GM23248 (cell line): ENCODE measurements at regions not wholly inside any gene's neighbourhood (a gene's known extent, or its start where the extent isn't known, plus 50 kb on each side); places are given as distances from the start of the nearest gene placed in this dataset.

Experiments
- DNase-seq: peaks from one replicate; pipeline ENCODE4 v3.0.0-alpha.2; 2015
- H2AFZ ChIP-seq: fragments of 200-600 bp; sonication (generic); 2 replicates; pipeline ENCODE4 v1.6.1; 2016; ENCODE audit warnings: antibody characterized with exemption
- H3F3A ChIP-seq: fragments of 200-600 bp; sonication (generic); 2 replicates; pipeline ENCODE4 v1.6.1; 2016; ENCODE audit warnings: mild to moderate bottlenecking, antibody characterized with exemption, mixed run types; ENCODE audit not compliant: insufficient read depth
- H3K27ac ChIP-seq: fragments of 200-600 bp; sonication (generic); 2 replicates; pipeline ENCODE4 v1.5.1; 2016; ENCODE audit warnings: mild to moderate bottlenecking
- H3K27me3 ChIP-seq: fragments of 200-600 bp; sonication (generic); replicated peaks from 2 replicates; pipeline ENCODE4 v1.6.1; 2016; ENCODE audit warnings: mild to moderate bottlenecking; ENCODE audit not compliant: insufficient read depth
- H3K36me3 ChIP-seq: fragments of 200-600 bp; sonication (generic); 2 replicates; pipeline ENCODE4 v1.6.1; 2016; ENCODE audit warnings: low read depth, mild to moderate bottlenecking
- H3K4me1 ChIP-seq: fragments of 200-600 bp; sonication (generic); 2 replicates; pipeline ENCODE4 v1.6.1; 2016; ENCODE audit warnings: mild to moderate bottlenecking; ENCODE audit not compliant: insufficient read depth
- H3K4me2 ChIP-seq: fragments of 200-600 bp; sonication (generic); one replicate; pipeline ENCODE4 v1.6.1; 2016; ENCODE audit warnings: mild to moderate bottlenecking; ENCODE audit not compliant: unreplicated experiment
- H3K4me3 ChIP-seq: fragments of 200-600 bp; sonication (generic); 2 replicates; pipeline ENCODE4 v1.5.1; 2016; ENCODE audit warnings: mild to moderate bottlenecking
- H3K79me2 ChIP-seq: fragments of 200-600 bp; sonication (generic); 2 replicates; pipeline ENCODE4 v1.6.1; 2016; ENCODE audit warnings: mild to moderate bottlenecking; ENCODE audit not compliant: insufficient read depth
- H3K9ac ChIP-seq: fragments of 200-600 bp; sonication (generic); 2 replicates; pipeline ENCODE4 v1.6.1; 2016; ENCODE audit warnings: mild to moderate bottlenecking
- H3K9me2 ChIP-seq: fragments of 200-600 bp; sonication (generic); 2 replicates; pipeline ENCODE4 v1.6.1; 2016; ENCODE audit warnings: mixed run types, mild to moderate bottlenecking, moderate library complexity; ENCODE audit not compliant: insufficient read depth
- H3K9me3 ChIP-seq: fragments of 200-600 bp; sonication (generic); one replicate; pipeline ENCODE4 v1.6.1; 2017; ENCODE audit warnings: low read depth
- H4K20me1 ChIP-seq: fragments of 200-600 bp; sonication (generic); 2 replicates; pipeline ENCODE4 v1.6.0; 2016; ENCODE audit not compliant: insufficient read depth
- EZH2 ChIP-seq: fragments of 200-600 bp; sonication (generic); IDR thresholded peaks from 2 replicates; pipeline ENCODE4 v1.6.1; 2018; ENCODE audit warnings: antibody characterized with exemption, mild to moderate bottlenecking; ENCODE audit not compliant: insufficient read depth, poor library complexity, severe bottlenecking
- EZH2phosphoT487 ChIP-seq: fragments of 200-600 bp; sonication (generic); IDR thresholded peaks from 2 replicates; pipeline ENCODE4 v1.6.1; 2018; ENCODE audit warnings: antibody characterized with exemption, moderate library complexity, mild to moderate bottlenecking, low read depth; ENCODE audit not compliant: insufficient read depth
- WGBS, 2 experiments: methylation state at CpG; one replicate each; pipeline ENCODE4 v1.1.6; 2015 to 2017; ENCODE audit warnings: low lambda C conversion rate in 2 of 2, low coverage in 1 of 2; ENCODE audit errors: missing lambda C conversion rate in 2 of 2; 5-methylcytosine and 5-hydroxymethylcytosine counted together
- in situ Hi-C: fragments of 300-500 bp; cut with MboI; formaldehyde crosslinking; loops from 2 replicates; pipeline ENCODE4 v1.15.0; 2020

- H3K4me2 ChIP-seq = peak overlapping the region; percentile 47
- H3K9me3 ChIP-seq = no peaks in the 10 kb centered on the region
- H4K20me1 ChIP-seq = no peaks in the 10 kb centered on the region
- 3% methylated on average over 4 of the region's 4 CpGs for WGBS, 2 experiments
- H3K9me2 ChIP-seq = no peaks in the 10 kb centered on the region
- peak overlapping the region; percentile 32 for H3K4me3 ChIP-seq
- peaks cover 23% of the 10 kb centered on the region for H3K4me1 ChIP-seq
- H3K36me3 ChIP-seq = no peaks in the 10 kb centered on the region
- peak; percentile 75 for DNase-seq
- H3K9ac ChIP-seq = peak overlapping the region; percentile 68
- no peaks in the 10 kb centered on the region for H3K27me3 ChIP-seq
- peak overlapping the region; percentile 87 for H3K27ac ChIP-seq
- peaks cover 31% of the 10 kb centered on the region for H3F3A ChIP-seq
- TF ChIP-seq EZH2phosphoT487 (no peak), EZH2 (no peak)
- no peak overlapping the region for H2AFZ ChIP-seq
- in situ Hi-C loops = no loop called here
- no peaks in the 10 kb centered on the region for H3K79me2 ChIP-seq
These were observed 380.3 kb upstream of the ACTBL2 start for GRCh38 chr5:57862942-57863341.

GRCh38 chr5:57862471-57862911 is 379.9 kb upstream of the ACTBL2 start:
- Histone ChIP-seq H3F3A (peaks cover 31% of the 10 kb centered on the region), H3K9ac (peak overlapping the region; percentile 68), H3K4me2 (peak overlapping the region; percentile 47), H3K4me3 (peak overlapping the region; percentile 32), H2AFZ (no peak overlapping the region), H3K79me2 (no peaks in the 10 kb centered on the region), H3K27ac (peak overlapping the region; percentile 87), H3K27me3 (no peaks in the 10 kb centered on the region), H4K20me1 (no peaks in the 10 kb centered on the region), H3K9me2 (no peaks in the 10 kb centered on the region), H3K36me3 (no peaks in the 10 kb centered on the region), H3K9me3 (no peaks in the 10 kb centered on the region), H3K4me1 (peaks cover 23% of the 10 kb centered on the region)
- in situ Hi-C loops = no loop called here
- TF ChIP-seq EZH2phosphoT487 (peak; percentile 48; the same call in 1 of the 2 replicates), EZH2 (no peak)
- DNase-seq = peak; percentile 92
- whole genome bisulfite sequencing, 2 experiments = 0 to 2% methylated on average over 5 of the region's 5 CpGs

GRCh38 chr5:57859626-57860025 is 377.0 kb upstream of the ACTBL2 start:
- 80 to 81% methylated on average over 3 of the region's 3 CpGs for WGBS, 2 experiments
- H3K9ac ChIP-seq = no peak overlapping the region

GRCh38 chr5:57858905-57859304 is 376.3 kb upstream of the ACTBL2 start:
- Histone ChIP-seq H4K20me1 (no peaks in the 10 kb centered on the region), H3K79me2 (no peaks in the 10 kb centered on the region), H3K27me3 (no peaks in the 10 kb centered on the region), H3K27ac (no peak overlapping the region), H3K9me3 (no peaks in the 10 kb centered on the region), H3K9ac (no peak overlapping the region), H3K4me3 (no peak overlapping the region), H2AFZ (no peak overlapping the region), H3K9me2 (no peaks in the 10 kb centered on the region), H3K4me2 (no peak overlapping the region), H3F3A (peaks cover 22% of the 10 kb centered on the region), H3K4me1 (peaks cover 22% of the 10 kb centered on the region), H3K36me3 (no peaks in the 10 kb centered on the region)
- no peak for TF ChIP-seq EZH2phosphoT487
- TF ChIP-seq EZH2 = no peak
- in situ Hi-C loops = no loop called here
- DNase-seq = no peak

More at GRCh38 chr5:57859626-57860025, 377.0 kb upstream of the ACTBL2 start:
- Histone ChIP-seq H2AFZ (no peak overlapping the region), H3F3A (peaks cover 30% of the 10 kb centered on the region), H3K79me2 (no peaks in the 10 kb centered on the region), H4K20me1 (no peaks in the 10 kb centered on the region), H3K27ac (no peak overlapping the region), H3K4me1 (peaks cover 23% of the 10 kb centered on the region), H3K4me3 (no peak overlapping the region), H3K4me2 (no peak overlapping the region), H3K36me3 (no peaks in the 10 kb centered on the region), H3K9me2 (no peaks in the 10 kb centered on the region), H3K9me3 (no peaks in the 10 kb centered on the region), H3K27me3 (no peaks in the 10 kb centered on the region)
- TF ChIP-seq EZH2phosphoT487 = no peak
- TF ChIP-seq EZH2 = no peak
- no peak for DNase-seq
- in situ Hi-C loops = no loop called here

- no peaks in the 10 kb centered on the region for H3K9me2 ChIP-seq
- DNase-seq = no peak
- no peak overlapping the region for H3K4me2 ChIP-seq
- no peaks in the 10 kb centered on the region for H3K36me3 ChIP-seq
- H2AFZ ChIP-seq = no peak overlapping the region
- no peaks in the 10 kb centered on the region for H4K20me1 ChIP-seq
- no peak for TF ChIP-seq EZH2
- TF ChIP-seq EZH2phosphoT487 = no peak
- in situ Hi-C loops = no loop called here
- H3K4me3 ChIP-seq = no peak overlapping the region
- H3K9ac ChIP-seq = no peak overlapping the region
- no peaks in the 10 kb centered on the region for H3K79me2 ChIP-seq
- H3K9me3 ChIP-seq = no peaks in the 10 kb centered on the region
- H3K27ac ChIP-seq = no peak overlapping the region
- H3K27me3 ChIP-seq = no peaks in the 10 kb centered on the region
- peaks cover 10% of the 10 kb centered on the region for H3K4me1 ChIP-seq
- peaks cover 10% of the 10 kb centered on the region; the same call in 1 of the 2 replicates for H3F3A ChIP-seq
These were observed 375.1 kb upstream of the ACTBL2 start for GRCh38 chr5:57857696-57858095.
